HCT116 (cell line): ENCODE measurements at regions not wholly inside any gene's neighbourhood (a gene's known extent, or its start where the extent isn't known, plus 50 kb on each side); places are given as distances from the start of the nearest gene placed in this dataset.

Experiments
- ATAC-seq: fragments of 200-7000 bp; cut with Tn5 transposase; 2 replicates; pipeline ENCODE4 v1.9.1; 2020; ENCODE audit warnings: mild to moderate bottlenecking, moderate library complexity
- BruUV-seq: library from RNA; stranded (reverse); fragments of 400-500 nt; replicated peaks from 2 replicates; lab custom pipeline; 2021; lab: Mats Ljungman, UMichigan
- CTCF ChIA-PET: fragments of 300-600 bp; sonication (Branson Sonifier 250); formaldehyde crosslinking; loops from one replicate; lab custom pipeline; 2021; ENCODE audit warnings: antibody characterized with exemption; lab: Charles Lee
- POLR2A ChIA-PET: fragments of 300-600, 350-600 bp; sonication (Branson Sonifier 250); formaldehyde crosslinking; loops from one replicate; lab custom pipeline; 2021; ENCODE audit warnings: antibody characterized with exemption; lab: Charles Lee
- RAD21 ChIA-PET, 2 experiments: fragments of 300-600 bp; sonication (Branson Sonifier 250); formaldehyde crosslinking; loops; one replicate each; lab custom pipeline; 2023; ENCODE audit warnings: low total read pairs in 2 of 2; ENCODE audit not compliant: uncharacterized antibody in 2 of 2, unreplicated experiment in 2 of 2, low non-redundant PET in 1 of 2; lab: Charles Lee
- DNase-seq: peaks from one replicate; pipeline ENCODE4 v3.0.0-alpha.2; 2010; ENCODE audit warnings: low read depth, low spot score
- H2AFZ ChIP-seq: fragments of 200-600 bp; shearing (Covaris generic), sonication (generic); 2 replicates; pipeline ENCODE4 v1.6.1; 2017; ENCODE audit warnings: low read depth, mixed run types, mixed read lengths, antibody characterized with exemption, low read length; ENCODE audit not compliant: poor library complexity, severe bottlenecking
- H3K27ac ChIP-seq: 2 replicates; pipeline ENCODE4 v1.5.1; 2012; ENCODE audit warnings: low read depth, low read length
- H3K27me3 ChIP-seq: fragments of 200-600 bp; sonication (generic); 2 replicates; pipeline ENCODE4 v1.6.1; 2016; ENCODE audit warnings: mixed run types, low read length, mixed read lengths; ENCODE audit not compliant: insufficient read depth
- H3K36me3 ChIP-seq, 2 experiments: fragments of 200-500 bp in 1 of 2; fragments of 200-600 bp in 1 of 2; sonication (Bioruptor generic) in 1 of 2; sonication (generic) in 1 of 2; 2 replicates each; pipeline versions ENCODE4 v1.5.1 to v1.6.1; 2014 to 2016; ENCODE audit warnings: low read length in 2 of 2, inconsistent platforms in 1 of 2, mixed read lengths in 1 of 2, mixed run types in 1 of 2; ENCODE audit not compliant: insufficient read depth in 2 of 2, control insufficient read depth in 1 of 2
- H3K4me1 ChIP-seq, 2 experiments: fragments of 200-600 bp in 1 of 2; sonication (generic) in 1 of 2; 2 replicates each; pipeline versions ENCODE4 v1.5.1 to v1.6.1; 2012 to 2017; ENCODE audit warnings: low read length in 2 of 2, inconsistent platforms in 1 of 2, mild to moderate bottlenecking in 1 of 2, mixed read lengths in 1 of 2, mixed run types in 1 of 2, moderate library complexity in 1 of 2; ENCODE audit not compliant: insufficient read depth in 2 of 2, control insufficient read depth in 1 of 2
- H3K4me2 ChIP-seq: fragments of 200-600 bp; sonication (generic); 2 replicates; pipeline ENCODE4 v1.6.1; 2017; ENCODE audit warnings: mixed run types, low read length, mixed read lengths
- H3K4me3 ChIP-seq, 2 experiments: fragments of 200-600 bp in 1 of 2; sonication (generic) in 1 of 2; replicated peaks in 1 of 2; 2 replicates each; pipeline ENCODE4 v1.5.1; 2011 to 2016; ENCODE audit warnings: low read length in 2 of 2, control low read depth in 1 of 2, low read depth in 1 of 2, mild to moderate bottlenecking in 1 of 2, mixed read lengths in 1 of 2, mixed run types in 1 of 2
- H3K79me2 ChIP-seq: fragments of 200-600 bp; sonication (generic); 2 replicates; pipeline ENCODE4 v1.6.1; 2017; ENCODE audit warnings: mild to moderate bottlenecking, mixed run types, low read length, moderate library complexity, mixed read lengths; ENCODE audit not compliant: insufficient read depth
- H3K9ac ChIP-seq: fragments of 200-600 bp; sonication (generic); 2 replicates; pipeline ENCODE4 v1.6.1; 2016; ENCODE audit warnings: low read length, mixed read lengths
- H3K9me2 ChIP-seq: fragments of 200-600 bp; sonication (generic), shearing (Covaris generic); 2 replicates; pipeline ENCODE4 v1.6.1; 2017; ENCODE audit warnings: mixed run types, mild to moderate bottlenecking, moderate library complexity; ENCODE audit not compliant: insufficient read depth
- H3K9me3 ChIP-seq, 2 experiments: fragments of 200-500 bp in 1 of 2; fragments of 200-600 bp in 1 of 2; sonication (Bioruptor generic) in 1 of 2; sonication (generic) in 1 of 2; 2 replicates each; pipeline ENCODE4 v1.6.1; 2014 to 2017; ENCODE audit warnings: low read length in 2 of 2, mixed read lengths in 2 of 2, inconsistent platforms in 1 of 2, low read depth in 1 of 2, mild to moderate bottlenecking in 1 of 2, mixed run types in 1 of 2, moderate library complexity in 1 of 2; ENCODE audit not compliant: control insufficient read depth in 1 of 2, insufficient read depth in 1 of 2
- H4K20me1 ChIP-seq: fragments of 200-600 bp; sonication (generic), shearing (Covaris generic); 2 replicates; pipeline ENCODE4 v1.6.1; 2017; ENCODE audit warnings: mixed run types, mild to moderate bottlenecking, moderate library complexity; ENCODE audit not compliant: insufficient read depth
- CEBPB ChIP-seq: IDR thresholded peaks from 2 replicates; pipeline ENCODE4 v1.6.1; 2012; ENCODE audit warnings: low read depth
- ELF1 ChIP-seq: IDR thresholded peaks from 2 replicates; pipeline ENCODE4 v1.6.1; 2012; ENCODE audit warnings: low read depth, borderline replicate concordance
- JUND ChIP-seq: IDR thresholded peaks from 2 replicates; pipeline ENCODE4 v1.6.1; 2012
- POLR2A ChIP-seq: IDR thresholded peaks from 2 replicates; pipeline ENCODE4 v1.7.0; 2011; ENCODE audit warnings: borderline replicate concordance; ENCODE audit not compliant: insufficient read depth, insufficient read length; ENCODE audit errors: extremely low read depth
- POLR2AphosphoS5 ChIP-seq: IDR thresholded peaks from 2 replicates; pipeline ENCODE4 v1.6.1; 2011; ENCODE audit warnings: mild to moderate bottlenecking, low read depth, low read length, moderate library complexity
- RAD21 ChIP-seq: IDR thresholded peaks from 2 replicates; pipeline ENCODE4 v1.6.1; 2012; ENCODE audit warnings: low read depth, mild to moderate bottlenecking
- SP1 ChIP-seq: IDR thresholded peaks from 2 replicates; pipeline ENCODE4 v1.6.1; 2012; ENCODE audit warnings: low read depth
- SRF ChIP-seq: IDR thresholded peaks from 2 replicates; pipeline ENCODE4 v1.6.1; 2012; ENCODE audit warnings: low read depth
- intact Hi-C: fragments of 100-400 bp; cut with micrococcal nuclease; formaldehyde crosslinking; loops from 2 replicates; pipeline ENCODE4 v1.10.0; 2022
- TF ChIP-seq, protein P1 (sequence below), 3 experiments: fragments of 200-600 bp in 1 of 3; sonication (generic) in 1 of 3; IDR thresholded peaks in 2 of 3; conservative IDR thresholded peaks in 1 of 3; 2 replicates each; pipeline ENCODE4 v1.5.1; 2012 to 2017; ENCODE audit warnings: low read depth in 2 of 3, low read length in 2 of 3, antibody characterized with exemption in 1 of 3, borderline replicate concordance in 1 of 3, control low read depth in 1 of 3, mild to moderate bottlenecking in 1 of 3, mixed read lengths in 1 of 3, mixed run types in 1 of 3, moderate library complexity in 1 of 3; ENCODE audit not compliant: insufficient read depth in 1 of 3
- TF ChIP-seq, protein P2 (sequence below): IDR thresholded peaks from 2 replicates; pipeline ENCODE4 v1.6.1; 2012; ENCODE audit warnings: low read depth
- TF ChIP-seq, protein P3 (sequence below): IDR thresholded peaks from 2 replicates; pipeline ENCODE4 v1.6.1; 2011; ENCODE audit warnings: mild to moderate bottlenecking, low read length, moderate library complexity; ENCODE audit not compliant: insufficient replicate concordance; ENCODE audit errors: extremely low read depth

DNA sequence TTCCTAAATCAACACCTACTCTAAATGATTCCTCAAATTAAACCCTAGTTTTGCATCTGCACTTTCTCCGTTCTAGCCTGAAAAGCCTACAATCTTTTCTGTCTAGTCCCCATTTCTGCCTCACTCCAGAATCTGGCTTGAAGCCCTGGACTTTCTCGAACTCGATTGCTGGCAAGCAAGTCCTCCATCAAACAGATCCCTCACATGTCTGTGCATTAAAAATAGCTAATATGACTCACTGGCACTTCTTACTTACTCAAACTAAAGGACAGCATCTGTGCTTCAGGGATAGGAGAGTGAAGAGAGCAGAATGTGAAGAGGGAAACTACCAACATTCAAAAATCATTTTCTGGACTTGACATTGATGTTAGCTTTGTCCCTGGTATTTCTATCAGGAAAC lies 51.8 kb upstream of the CXADR start:
- H3K9ac ChIP-seq, result no peak overlapping the region
- no peaks in the 10 kb centered on the region for H3K36me3 ChIP-seq
- DNase-seq (no peak), ATAC-seq (no peak)
- BruUV-seq, result no TSS peak
- H3K9me3 ChIP-seq, result no peaks in the 10 kb centered on the region
- H3K4me3 ChIP-seq, result no peak overlapping the region
- no peaks in the 10 kb centered on the region for H4K20me1 ChIP-seq
- peak overlapping the region; percentile 23; the same call in 1 of the 2 replicates for H3K4me2 ChIP-seq
- ChIA-PET CTCF (interaction anchor here (0.7 kb wide), 1 partner anchor 93 kb away, joined by 3 read pairs; no protein-coding TSS in a partner anchor), POLR2A (no interaction called here), RAD21 (no interaction called here)
- TF ChIP-seq CEBPB (no peak), SRF (no peak), POLR2A (no peak), RAD21 (no peak), JUND (no peak), ELF1 (no peak), SP1 (no peak), POLR2AphosphoS5 (no peak)
- TF ChIP-seq, protein P1, sequence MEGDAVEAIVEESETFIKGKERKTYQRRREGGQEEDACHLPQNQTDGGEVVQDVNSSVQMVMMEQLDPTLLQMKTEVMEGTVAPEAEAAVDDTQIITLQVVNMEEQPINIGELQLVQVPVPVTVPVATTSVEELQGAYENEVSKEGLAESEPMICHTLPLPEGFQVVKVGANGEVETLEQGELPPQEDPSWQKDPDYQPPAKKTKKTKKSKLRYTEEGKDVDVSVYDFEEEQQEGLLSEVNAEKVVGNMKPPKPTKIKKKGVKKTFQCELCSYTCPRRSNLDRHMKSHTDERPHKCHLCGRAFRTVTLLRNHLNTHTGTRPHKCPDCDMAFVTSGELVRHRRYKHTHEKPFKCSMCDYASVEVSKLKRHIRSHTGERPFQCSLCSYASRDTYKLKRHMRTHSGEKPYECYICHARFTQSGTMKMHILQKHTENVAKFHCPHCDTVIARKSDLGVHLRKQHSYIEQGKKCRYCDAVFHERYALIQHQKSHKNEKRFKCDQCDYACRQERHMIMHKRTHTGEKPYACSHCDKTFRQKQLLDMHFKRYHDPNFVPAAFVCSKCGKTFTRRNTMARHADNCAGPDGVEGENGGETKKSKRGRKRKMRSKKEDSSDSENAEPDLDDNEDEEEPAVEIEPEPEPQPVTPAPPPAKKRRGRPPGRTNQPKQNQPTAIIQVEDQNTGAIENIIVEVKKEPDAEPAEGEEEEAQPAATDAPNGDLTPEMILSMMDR (IDR thresholded peaks at IDR 0.05 in 2 of 3, conservative IDR thresholded peaks at IDR 0.05 in 1 of 3; ENCODE audit: borderline replicate concordance in 1 of 3, insufficient read depth in 1 of 3, low read depth in 2 of 3, low read length in 2 of 3), result no peak
- TF ChIP-seq, protein P2, sequence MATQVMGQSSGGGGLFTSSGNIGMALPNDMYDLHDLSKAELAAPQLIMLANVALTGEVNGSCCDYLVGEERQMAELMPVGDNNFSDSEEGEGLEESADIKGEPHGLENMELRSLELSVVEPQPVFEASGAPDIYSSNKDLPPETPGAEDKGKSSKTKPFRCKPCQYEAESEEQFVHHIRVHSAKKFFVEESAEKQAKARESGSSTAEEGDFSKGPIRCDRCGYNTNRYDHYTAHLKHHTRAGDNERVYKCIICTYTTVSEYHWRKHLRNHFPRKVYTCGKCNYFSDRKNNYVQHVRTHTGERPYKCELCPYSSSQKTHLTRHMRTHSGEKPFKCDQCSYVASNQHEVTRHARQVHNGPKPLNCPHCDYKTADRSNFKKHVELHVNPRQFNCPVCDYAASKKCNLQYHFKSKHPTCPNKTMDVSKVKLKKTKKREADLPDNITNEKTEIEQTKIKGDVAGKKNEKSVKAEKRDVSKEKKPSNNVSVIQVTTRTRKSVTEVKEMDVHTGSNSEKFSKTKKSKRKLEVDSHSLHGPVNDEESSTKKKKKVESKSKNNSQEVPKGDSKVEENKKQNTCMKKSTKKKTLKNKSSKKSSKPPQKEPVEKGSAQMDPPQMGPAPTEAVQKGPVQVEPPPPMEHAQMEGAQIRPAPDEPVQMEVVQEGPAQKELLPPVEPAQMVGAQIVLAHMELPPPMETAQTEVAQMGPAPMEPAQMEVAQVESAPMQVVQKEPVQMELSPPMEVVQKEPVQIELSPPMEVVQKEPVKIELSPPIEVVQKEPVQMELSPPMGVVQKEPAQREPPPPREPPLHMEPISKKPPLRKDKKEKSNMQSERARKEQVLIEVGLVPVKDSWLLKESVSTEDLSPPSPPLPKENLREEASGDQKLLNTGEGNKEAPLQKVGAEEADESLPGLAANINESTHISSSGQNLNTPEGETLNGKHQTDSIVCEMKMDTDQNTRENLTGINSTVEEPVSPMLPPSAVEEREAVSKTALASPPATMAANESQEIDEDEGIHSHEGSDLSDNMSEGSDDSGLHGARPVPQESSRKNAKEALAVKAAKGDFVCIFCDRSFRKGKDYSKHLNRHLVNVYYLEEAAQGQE, result no peak
- TF ChIP-seq, protein P3, sequence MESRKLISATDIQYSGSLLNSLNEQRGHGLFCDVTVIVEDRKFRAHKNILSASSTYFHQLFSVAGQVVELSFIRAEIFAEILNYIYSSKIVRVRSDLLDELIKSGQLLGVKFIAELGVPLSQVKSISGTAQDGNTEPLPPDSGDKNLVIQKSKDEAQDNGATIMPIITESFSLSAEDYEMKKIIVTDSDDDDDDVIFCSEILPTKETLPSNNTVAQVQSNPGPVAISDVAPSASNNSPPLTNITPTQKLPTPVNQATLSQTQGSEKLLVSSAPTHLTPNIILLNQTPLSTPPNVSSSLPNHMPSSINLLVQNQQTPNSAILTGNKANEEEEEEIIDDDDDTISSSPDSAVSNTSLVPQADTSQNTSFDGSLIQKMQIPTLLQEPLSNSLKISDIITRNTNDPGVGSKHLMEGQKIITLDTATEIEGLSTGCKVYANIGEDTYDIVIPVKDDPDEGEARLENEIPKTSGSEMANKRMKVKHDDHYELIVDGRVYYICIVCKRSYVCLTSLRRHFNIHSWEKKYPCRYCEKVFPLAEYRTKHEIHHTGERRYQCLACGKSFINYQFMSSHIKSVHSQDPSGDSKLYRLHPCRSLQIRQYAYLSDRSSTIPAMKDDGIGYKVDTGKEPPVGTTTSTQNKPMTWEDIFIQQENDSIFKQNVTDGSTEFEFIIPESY, result no peak
- H3K9me2 ChIP-seq, result no peaks in the 10 kb centered on the region
- H3K27ac ChIP-seq, result no peak overlapping the region
- no peaks in the 10 kb centered on the region for H3K79me2 ChIP-seq
- no peaks in the 10 kb centered on the region for H3K27me3 ChIP-seq
- H2AFZ ChIP-seq, result peak overlapping the region; percentile 70
- intact Hi-C loops, result no loop called here
- H3K4me1 ChIP-seq, result peaks cover 9 to 27% of the 10 kb centered on the region in 2 experiments; a peak in 3 of 4 replicates
